Epidermal melanocyte (primary cell): ENCODE measurements at regions not wholly inside any gene's neighbourhood (a gene's known extent, or its start where the extent isn't known, plus 50 kb on each side); places are given as distances from the start of the nearest gene placed in this dataset.

Experiments
- DNase-seq: peaks from one replicate; pipeline ENCODE4 v3.0.0; 2011; ENCODE audit warnings: low spot score; ENCODE audit not compliant: insufficient read length

DNA sequence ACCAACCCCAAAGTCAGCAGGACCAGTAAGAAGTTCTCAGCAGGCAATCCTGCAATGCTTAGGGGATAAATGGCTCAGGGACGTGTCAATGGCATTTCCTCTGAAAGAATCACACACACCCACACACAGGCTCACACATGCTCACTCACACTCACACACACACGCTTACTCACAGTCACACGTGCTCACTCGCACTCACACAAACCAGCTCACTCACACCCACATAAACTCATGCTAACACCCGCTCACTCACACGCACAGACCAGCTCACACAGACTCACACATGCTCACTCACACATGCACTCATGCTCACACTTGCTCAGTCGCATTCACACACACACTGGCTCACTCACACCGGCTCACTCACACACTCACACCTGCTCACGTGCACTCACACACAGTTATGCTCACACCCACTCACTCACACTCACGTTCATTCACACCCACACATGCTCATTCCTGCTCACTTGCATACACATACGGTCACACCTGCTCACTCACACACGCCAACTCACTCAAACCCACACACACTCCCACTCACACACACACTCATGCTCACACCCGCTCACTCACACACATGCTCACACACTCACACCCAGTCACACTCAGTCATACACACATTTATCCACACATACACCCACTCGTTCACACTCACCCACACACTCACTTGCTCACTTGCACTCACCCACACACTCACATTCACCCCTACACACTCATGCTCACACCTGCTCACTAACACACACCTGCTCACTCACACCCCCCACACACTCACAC is 436.8 kb downstream of the BCL11B start:
- no peak for DNase-seq

- DNase-seq = no peak
Observed at GRCh38 chr14:98835825-98836100, 436.2 kb downstream of the BCL11B start.

GRCh38 chr14:98840091-98840490 is 431.9 kb downstream of the BCL11B start:
- DNase-seq = no peak

DNA sequence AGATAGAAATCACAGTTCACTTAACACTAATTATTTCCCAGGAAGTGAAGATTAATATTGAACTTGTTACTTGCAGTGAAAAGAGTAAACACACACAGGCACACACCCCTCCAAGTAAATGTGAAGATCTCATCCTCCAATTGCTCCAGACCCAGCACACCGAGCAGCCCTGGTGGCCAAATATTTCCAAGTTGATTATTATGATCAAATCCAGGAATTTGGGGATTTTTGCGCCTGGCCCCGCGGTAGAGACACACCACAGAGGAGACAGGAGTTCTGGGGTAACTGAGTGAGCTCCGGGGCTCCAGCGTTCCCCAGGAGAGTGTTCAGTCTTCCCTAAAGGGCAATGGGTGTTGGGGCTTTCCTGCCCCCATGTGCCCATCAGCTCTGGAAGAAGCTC is 431.5 kb downstream of the BCL11B start:
- DNase-seq = no peak

DNA sequence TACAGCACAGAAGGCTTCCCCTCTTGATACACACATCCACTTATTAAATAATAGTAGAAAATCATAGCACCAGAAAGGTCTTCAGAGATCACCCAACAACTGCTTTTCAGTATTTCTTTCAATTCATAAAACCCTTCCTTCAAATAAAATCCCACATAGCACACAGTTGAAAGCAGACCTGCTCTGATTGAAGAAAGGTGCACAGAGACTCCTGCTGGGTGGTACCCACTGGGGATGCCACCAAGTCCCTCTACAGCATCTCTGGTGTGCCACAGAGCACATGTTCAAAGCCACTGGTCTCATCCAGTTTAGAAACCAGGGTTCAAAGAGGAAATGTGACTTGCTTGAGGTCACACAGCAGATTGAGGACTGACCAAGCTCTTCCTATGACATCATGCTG is 427.5 kb downstream of the BCL11B start:
- no peak for DNase-seq

DNA sequence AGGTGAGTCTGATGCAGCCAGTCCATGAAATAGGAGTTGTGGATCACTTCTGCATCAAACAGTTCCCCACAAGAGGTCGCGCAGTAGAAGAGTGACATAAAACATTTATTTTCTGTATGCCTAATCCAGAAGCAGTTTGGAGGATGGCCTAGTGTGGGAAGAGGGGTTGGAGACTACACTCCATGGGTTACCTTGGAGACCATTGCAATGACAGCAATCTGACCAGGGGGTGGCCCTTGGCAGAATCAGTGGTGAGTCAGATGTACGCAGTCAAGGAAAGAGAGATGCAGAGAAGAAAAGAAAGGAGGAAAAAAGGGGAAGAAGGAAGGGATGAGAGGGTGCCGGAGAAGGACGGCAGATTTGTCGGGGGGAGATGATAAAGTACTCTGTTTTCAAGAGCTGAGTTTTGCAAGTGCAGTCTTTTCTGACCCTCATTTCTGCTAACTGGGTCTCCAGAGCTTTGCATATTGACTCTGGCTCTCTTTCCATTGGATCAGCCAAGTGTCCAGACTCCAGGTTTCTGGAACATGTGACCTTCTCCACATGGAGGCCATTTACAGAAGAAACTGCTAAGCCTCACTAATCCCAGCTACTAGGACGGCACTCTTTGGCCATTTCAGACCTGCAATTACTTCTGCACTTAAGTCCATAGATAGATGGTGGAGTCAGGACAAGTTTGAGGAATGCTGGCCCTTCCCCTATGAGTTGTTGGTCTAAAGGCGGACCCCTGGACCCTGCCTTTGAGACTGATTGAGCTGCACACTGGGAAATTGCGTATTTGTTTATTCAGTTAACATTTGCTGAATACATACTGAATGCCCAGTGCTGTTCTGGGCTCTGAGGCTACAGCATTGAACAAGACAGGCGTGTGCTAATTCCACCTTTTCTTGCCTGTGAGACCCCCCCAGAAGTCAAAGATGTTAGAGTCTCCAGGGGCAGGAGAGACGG is 424.2 kb downstream of the BCL11B start:
- no peak for DNase-seq

GRCh38 chr14:98853063-98853729 is 418.8 kb downstream of the BCL11B start:
- DNase-seq = no peak

GRCh38 chr14:98855926-98856715 is 415.9 kb downstream of the BCL11B start:
- DNase-seq = no peak

GRCh38 chr14:98858158-98858557 is 413.8 kb downstream of the BCL11B start:
- no peak for DNase-seq

DNA sequence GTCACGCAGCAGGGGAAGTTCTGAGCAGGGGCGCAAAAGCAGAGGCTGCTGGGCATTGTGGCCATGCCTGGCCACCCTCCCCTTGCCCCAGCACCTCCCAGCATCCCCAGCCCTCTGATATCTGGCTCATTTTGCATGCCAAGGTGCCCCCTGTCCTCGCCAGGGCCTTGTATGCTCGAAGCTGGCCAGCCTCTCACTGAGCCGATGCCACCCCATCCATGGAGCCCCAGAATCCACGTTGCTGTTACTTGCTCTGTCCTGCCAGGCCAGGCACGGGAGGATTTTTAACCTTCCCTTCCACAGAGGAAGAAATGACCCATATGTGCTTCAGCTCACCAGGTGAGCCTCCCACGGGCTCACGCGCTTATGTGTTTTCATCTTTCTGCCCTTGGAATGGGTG is 413.4 kb downstream of the BCL11B start:
- DNase-seq = no peak

DNA sequence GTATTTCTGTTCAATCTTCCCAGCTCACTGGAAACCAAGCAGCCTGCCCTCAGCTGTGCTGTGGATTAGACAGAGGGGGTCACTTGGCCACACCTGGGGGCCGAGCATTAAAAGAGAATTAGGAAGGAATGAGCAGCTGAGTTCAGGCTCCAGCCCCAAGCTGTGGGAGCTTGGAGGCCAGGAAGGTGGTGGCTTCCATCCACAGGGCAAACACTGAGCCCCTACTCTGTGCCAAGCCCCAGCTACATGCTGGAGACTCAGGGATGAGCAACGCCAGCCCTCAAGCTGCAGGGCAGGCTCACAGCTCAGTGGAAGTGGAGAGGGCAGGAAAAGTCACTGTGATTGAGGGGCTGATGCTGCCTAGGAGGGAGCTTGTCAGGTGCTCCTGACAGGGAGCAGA is 412.7 kb downstream of the BCL11B start:
- no peak for DNase-seq

DNA sequence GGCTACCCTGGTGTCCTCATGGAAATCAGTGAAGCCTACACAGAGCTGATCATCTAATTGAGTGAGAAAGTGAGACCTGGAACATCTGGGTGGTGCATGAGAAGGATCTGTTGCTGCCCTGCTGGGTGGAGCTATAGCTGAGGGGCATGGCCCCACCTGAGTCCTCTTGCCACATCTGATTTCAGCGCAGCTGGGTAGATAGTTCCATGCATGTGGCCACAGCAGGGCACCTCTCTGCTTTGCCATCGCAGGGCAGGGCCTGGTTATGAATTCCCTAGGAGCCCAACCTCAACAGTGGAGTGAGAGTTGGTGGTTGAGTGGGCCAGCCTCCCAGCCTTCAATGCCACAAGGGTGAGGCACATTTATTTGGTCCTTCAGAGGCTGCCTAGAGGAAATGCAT is 407.8 kb downstream of the BCL11B start:
- no peak for DNase-seq

DNA sequence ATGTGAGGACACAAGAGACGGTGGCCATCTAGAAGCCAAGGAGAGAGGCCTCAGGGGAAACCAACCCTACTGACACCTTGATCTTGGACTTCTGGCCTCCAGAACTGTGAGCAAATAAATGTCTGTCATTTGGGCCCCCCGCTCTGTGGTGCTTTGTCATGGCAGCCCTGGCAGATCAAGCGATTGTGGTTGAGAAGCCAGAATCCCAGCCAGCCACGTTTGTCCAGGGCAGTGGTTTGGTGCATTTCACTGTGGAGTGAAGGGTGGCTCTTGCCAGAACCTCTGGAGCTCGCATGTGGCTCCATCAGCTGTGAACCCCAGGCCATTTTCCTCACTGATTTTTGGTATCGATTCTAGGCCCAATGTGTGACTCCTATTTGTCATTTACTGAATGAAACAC is 404.9 kb downstream of the BCL11B start:
- DNase-seq = no peak

DNA sequence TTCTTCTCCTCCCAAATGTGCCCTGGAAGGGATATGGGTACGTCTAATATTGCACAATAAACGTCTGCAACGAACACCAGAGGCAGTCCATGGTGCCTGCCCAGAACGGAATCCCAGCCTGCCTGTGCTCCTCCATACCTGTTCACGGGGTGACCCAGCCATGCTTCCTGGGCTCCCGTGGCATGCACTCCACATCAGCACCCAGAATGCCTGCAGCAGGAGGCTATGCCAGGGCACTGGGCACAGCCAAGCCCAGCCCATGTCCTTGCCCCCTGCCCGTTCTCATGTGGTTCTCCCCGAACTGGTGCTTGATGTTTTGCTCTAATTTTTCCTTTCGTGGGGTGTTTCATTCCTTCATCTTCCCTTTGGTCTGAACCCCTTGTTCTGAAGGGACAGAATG is 404.3 kb downstream of the BCL11B start:
- DNase-seq = no peak

GRCh38 chr14:98868866-98869265 is 403.1 kb downstream of the BCL11B start:
- DNase-seq = no peak

DNA sequence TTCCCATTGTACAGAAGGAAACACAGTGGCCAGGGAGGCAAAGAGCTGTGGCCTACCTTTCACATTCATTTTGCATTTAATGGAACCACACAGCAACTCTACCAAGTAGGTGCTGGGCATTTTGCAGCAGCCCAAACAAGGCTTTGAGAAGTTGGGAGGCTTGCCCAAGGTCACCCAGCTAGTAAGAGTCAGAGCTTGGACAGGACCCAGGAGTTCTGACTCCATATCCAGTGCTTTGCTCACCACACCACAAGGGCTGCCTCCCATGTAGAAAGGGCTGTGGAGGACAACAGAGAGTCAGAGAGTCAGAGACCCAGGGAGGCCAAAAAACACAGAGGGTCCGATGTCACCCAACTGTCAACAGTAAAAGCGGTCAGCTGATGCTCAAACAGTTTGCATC is 400.2 kb downstream of the BCL11B start:
- DNase-seq = no peak

- no peak for DNase-seq
Observed at GRCh38 chr14:98877065-98877464, 394.9 kb downstream of the BCL11B start.

GRCh38 chr14:98878282-98878681 is 393.7 kb downstream of the BCL11B start:
- no peak for DNase-seq

DNA sequence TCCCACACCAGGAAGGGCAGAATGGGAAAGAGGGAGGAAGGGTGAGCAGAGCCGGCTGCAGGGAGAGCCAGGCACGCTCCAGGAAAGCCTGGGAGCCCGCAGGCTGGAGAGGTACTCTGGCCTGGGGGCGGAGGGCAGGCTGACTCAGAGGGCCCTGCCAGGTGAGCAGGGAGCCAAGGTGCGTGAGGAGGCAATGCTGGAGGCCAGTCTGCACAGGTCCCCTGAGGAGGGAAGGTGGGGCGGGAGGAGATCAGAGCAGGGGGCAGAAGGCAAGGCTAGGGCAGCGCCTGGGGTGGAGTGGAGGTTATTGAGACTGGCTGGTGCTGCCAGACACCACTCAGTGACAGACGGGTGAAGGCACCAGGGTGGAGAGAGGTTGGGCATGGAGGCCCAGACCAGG is 385.0 kb downstream of the BCL11B start:
- no peak for DNase-seq

DNA sequence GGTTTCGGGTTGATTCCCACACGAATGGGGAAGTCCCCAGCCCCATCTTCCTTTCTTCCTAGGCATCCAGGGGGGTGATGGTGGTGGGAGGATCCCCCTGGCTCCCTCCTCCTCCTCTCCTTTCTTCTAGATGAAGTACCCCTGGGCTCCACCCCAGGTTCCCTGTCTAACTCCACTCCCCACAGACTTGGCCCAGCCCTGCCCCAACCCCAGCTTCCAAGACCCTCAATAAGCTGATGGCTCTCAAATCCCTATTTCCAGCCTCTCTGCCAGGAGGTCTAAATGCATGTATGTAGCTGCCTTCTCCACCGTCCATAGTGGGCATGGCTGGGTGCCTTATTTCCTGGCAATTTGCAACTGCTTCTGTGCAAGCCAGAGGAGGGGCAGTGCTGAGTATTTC is 383.7 kb downstream of the BCL11B start:
- no peak for DNase-seq
